Gastrocnemius medialis (tissue), 4 donors: ENCODE measurements at regions not wholly inside any gene's neighbourhood (a gene's known extent, or its start where the extent isn't known, plus 50 kb on each side); places are given as distances from the start of the nearest gene placed in this dataset.

ENCODE experiments used
- ATAC-seq, 2 donors: fragments of 150-250 bp; one replicate each; pipeline ENCODE4 v1.9.1; 2016
- DNase-seq, 2 donors: peaks; one replicate each; pipeline ENCODE4 v3.0.0-alpha.2; 2019
- H3K27ac ChIP-seq, 4 donors: fragments of 200-600 bp; sonication (generic); 1 replicate in 1 of 4; 2 replicates in 3 of 4; pipeline ENCODE4 v1.5.1; 2016 to 2018; ENCODE audit warnings: mild to moderate bottlenecking in 2 of 4, moderate library complexity in 1 of 4
- H3K27me3 ChIP-seq, 3 donors: fragments of 200-600 bp; sonication (generic) in 2 of 3; 1 replicate in 1 of 3; 2 replicates in 2 of 3; pipeline versions ENCODE4 v1.5.1 to v1.6.0; 2016 to 2019; ENCODE audit warnings: mild to moderate bottlenecking in 1 of 3, moderate library complexity in 1 of 3
- H3K36me3 ChIP-seq, 2 donors: fragments of 200-600 bp; sonication (generic) in 1 of 2; one replicate each; pipeline ENCODE4 v1.5.1; 2017 to 2018
- H3K4me1 ChIP-seq, 2 donors: fragments of 200-600 bp; sonication (generic) in 1 of 2; one replicate each; pipeline ENCODE4 v1.5.1; 2016 to 2017; ENCODE audit warnings: mild to moderate bottlenecking in 2 of 2
- H3K4me3 ChIP-seq, 4 donors: fragments of 200-600 bp; sonication (generic) in 3 of 4; 1 replicate in 1 of 4; 2 replicates in 3 of 4; pipeline ENCODE4 v1.5.1; 2016 to 2019; ENCODE audit warnings: mild to moderate bottlenecking in 2 of 4
- H3K9me3 ChIP-seq, 3 donors: fragments of 200-600 bp; sonication (generic) in 2 of 3; 1 replicate in 1 of 3; 2 replicates in 2 of 3; pipeline ENCODE4 v1.5.1; 2016 to 2019
- POLR2A ChIP-seq, 2 donors: fragments of 450-650 bp; IDR thresholded peaks; one replicate each; pipeline ENCODE4 v1.6.1; 2017; ENCODE audit warnings: antibody characterized with exemption in 2 of 2, mild to moderate bottlenecking in 2 of 2, moderate library complexity in 2 of 2
- in situ Hi-C, 4 donors: fragments of 200-750 bp; cut with MboI; loops; one replicate each; pipeline versions ENCODE4 v1.15.0 to v1.8.0; 2017; ENCODE audit warnings: low sequenced_read_pairs in 4 of 4
- intact Hi-C: fragments of 100-400 bp; cut with DNase I; formaldehyde crosslinking; loops from one replicate; pipeline ENCODE4 v1.15.1; 2023; ENCODE audit warnings: low total_unique reads
- TF ChIP-seq, protein P1 (sequence below), 5 experiments: fragments of 450-650 bp in 3 of 5; fragments of 200-600 bp in 2 of 5; sonication (generic) in 2 of 5; IDR thresholded peaks in 4 of 5; conservative IDR thresholded peaks in 1 of 5; 1 replicate in 4 of 5; 2 replicates in 1 of 5; pipeline ENCODE4 v1.5.1; 2016 to 2019; ENCODE audit warnings: antibody characterized with exemption in 5 of 5, mild to moderate bottlenecking in 3 of 5, moderate library complexity in 3 of 5

DNA sequence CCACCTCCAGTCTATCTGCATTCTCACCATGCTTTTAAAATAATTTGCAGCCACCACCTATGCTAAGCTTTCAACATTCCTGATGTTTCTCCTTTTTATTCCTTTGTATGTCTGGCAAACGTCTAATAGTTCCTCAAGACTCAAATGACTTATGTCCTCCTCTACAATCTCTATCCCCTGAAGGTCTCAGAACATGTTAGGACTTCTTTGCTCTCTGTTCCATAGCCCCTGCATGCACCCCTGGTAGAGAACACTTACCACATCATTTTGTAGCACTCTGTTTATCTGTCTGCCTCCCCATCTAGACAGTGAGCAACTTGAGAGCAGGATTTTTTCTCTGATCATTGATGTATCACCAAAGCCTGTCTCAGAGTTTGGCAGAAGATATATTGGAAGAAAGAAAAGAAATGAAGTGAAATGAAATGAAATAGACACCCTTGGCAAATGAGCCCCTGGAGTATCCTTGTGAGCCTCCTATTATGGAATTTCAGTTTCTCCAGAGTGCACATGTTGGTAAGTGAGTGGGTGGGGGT lies 1231.2 kb upstream of the FLRT2 start:
- Histone ChIP-seq H3K27me3 (no peaks in the 10 kb centered on the region), H3K27ac (no peak overlapping the region), H3K4me1 (no peaks in the 10 kb centered on the region), H3K9me3 (no peaks in the 10 kb centered on the region), H3K4me3 (no peak overlapping the region), H3K36me3 (no peaks in the 10 kb centered on the region)
- no peak for ATAC-seq
- no peak for TF ChIP-seq POLR2A (IDR thresholded peaks at IDR 0.05)
- TF ChIP-seq, protein P1, sequence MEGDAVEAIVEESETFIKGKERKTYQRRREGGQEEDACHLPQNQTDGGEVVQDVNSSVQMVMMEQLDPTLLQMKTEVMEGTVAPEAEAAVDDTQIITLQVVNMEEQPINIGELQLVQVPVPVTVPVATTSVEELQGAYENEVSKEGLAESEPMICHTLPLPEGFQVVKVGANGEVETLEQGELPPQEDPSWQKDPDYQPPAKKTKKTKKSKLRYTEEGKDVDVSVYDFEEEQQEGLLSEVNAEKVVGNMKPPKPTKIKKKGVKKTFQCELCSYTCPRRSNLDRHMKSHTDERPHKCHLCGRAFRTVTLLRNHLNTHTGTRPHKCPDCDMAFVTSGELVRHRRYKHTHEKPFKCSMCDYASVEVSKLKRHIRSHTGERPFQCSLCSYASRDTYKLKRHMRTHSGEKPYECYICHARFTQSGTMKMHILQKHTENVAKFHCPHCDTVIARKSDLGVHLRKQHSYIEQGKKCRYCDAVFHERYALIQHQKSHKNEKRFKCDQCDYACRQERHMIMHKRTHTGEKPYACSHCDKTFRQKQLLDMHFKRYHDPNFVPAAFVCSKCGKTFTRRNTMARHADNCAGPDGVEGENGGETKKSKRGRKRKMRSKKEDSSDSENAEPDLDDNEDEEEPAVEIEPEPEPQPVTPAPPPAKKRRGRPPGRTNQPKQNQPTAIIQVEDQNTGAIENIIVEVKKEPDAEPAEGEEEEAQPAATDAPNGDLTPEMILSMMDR (IDR thresholded peaks at IDR 0.05 in 4 of 5, conservative IDR thresholded peaks at IDR 0.05 in 1 of 5): no peak
- in situ Hi-C loops: no loop called here
- no peak for DNase-seq
- intact Hi-C loops: no loop called here

DNA sequence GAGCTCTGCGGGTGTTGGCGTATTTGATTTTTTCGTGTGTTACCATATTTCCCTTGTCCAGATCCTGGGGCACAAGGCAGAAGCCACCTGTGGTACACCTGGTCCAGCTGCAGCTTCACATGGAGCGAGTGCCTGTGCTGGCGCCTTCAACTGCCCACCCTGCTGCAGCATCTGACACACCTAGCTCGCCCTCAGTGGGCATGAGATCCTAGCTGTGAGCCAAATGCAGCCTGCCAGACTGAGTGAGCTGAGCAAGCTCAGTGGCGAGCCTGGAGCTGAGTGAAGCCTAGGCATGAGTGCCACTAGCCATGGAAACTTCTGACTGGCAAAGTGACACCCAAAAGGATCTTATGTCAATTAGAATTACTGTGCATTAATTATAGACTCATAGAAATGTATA lies 1226.8 kb upstream of the FLRT2 start:
- no peak for DNase-seq
- ATAC-seq: no peak
- no peaks in the 10 kb centered on the region for H3K27me3 ChIP-seq
- no peak overlapping the region for H3K4me3 ChIP-seq
- no peaks in the 10 kb centered on the region for H3K4me1 ChIP-seq
- intact Hi-C loops (no loop called here), in situ Hi-C loops (no loop called here)
- H3K9me3 ChIP-seq: no peaks in the 10 kb centered on the region
- no peak overlapping the region for H3K27ac ChIP-seq
- TF ChIP-seq POLR2A (IDR thresholded peaks at IDR 0.05): no peak
- TF ChIP-seq, protein P1 (IDR thresholded peaks at IDR 0.05 in 4 of 5, conservative IDR thresholded peaks at IDR 0.05 in 1 of 5): no peak
- no peaks in the 10 kb centered on the region for H3K36me3 ChIP-seq

DNA sequence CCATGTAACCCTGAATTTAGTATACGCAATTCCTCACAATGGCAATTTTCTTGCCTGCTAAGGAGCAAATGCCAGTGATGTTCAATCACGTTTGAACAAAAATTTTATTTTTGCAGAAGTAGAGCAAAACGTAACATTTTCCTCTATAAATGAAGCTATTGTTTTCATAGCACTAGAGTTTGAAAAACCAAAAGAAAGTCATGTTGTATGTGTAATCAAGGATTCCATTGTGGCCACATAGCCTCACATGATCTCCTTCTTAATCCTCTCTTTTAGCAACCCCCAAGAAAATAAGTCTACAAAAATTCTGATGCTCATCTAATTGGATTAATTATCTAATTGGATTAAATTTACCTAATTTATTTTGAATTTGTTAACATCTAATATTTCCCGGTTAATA lies 1217.4 kb upstream of the FLRT2 start:
- Histone ChIP-seq H3K36me3 (no peaks in the 10 kb centered on the region), H3K4me3 (no peak overlapping the region), H3K27me3 (no peaks in the 10 kb centered on the region), H3K9me3 (no peaks in the 10 kb centered on the region), H3K4me1 (no peaks in the 10 kb centered on the region), H3K27ac (no peak overlapping the region)
- no peak for DNase-seq
- TF ChIP-seq, protein P1 (IDR thresholded peaks at IDR 0.05 in 4 of 5, conservative IDR thresholded peaks at IDR 0.05 in 1 of 5): no peak
- no peak for TF ChIP-seq POLR2A (IDR thresholded peaks at IDR 0.05)
- intact Hi-C loops (no loop called here), in situ Hi-C loops (no loop called here)
- ATAC-seq: no peak

DNA sequence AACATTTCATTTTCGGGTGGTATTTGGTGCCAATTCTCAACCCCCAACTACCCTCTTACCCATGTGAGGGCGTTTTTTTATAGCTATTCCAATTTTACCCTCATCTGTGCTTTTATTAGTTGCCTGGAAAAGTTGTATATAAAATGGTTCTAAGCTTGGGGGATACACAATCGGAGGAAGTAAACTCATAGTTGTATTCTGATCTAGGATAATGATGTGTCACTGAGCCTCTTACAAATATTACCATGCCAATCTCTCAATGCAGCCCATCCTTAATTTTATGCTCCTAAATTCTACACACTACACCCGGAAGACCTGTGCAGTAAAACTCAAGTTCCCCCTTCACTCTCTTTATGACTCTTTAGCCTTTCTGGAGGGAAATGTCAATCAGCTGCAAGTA lies 1206.5 kb upstream of the FLRT2 start:
- no peak overlapping the region for H3K27ac ChIP-seq
- ATAC-seq: no peak

More for the DNA sequence above, 1206.5 kb upstream of the FLRT2 start:
- intact Hi-C loops: no loop called here
- in situ Hi-C loops: no loop called here
- H3K27me3 ChIP-seq: no peaks in the 10 kb centered on the region
- H3K4me1 ChIP-seq: no peaks in the 10 kb centered on the region
- TF ChIP-seq, protein P1 (IDR thresholded peaks at IDR 0.05 in 4 of 5, conservative IDR thresholded peaks at IDR 0.05 in 1 of 5): no peak
- no peak for TF ChIP-seq POLR2A (IDR thresholded peaks at IDR 0.05)
- H3K36me3 ChIP-seq: no peaks in the 10 kb centered on the region
- H3K4me3 ChIP-seq: no peak overlapping the region
- H3K9me3 ChIP-seq: no peaks in the 10 kb centered on the region
- no peak for DNase-seq
